CD4-positive, alpha-beta T cell (primary cell): ENCODE measurements at regions not wholly inside any gene's neighbourhood (a gene's known extent, or its start where the extent isn't known, plus 50 kb on each side); places are given as distances from the start of the nearest gene placed in this dataset.

Experiments used
- ATAC-seq: fragments of 200-7000 bp; cut with Tn5 transposase; one replicate; pipeline ENCODE4 v1.10.0; 2022; ENCODE audit warnings: mild to moderate bottlenecking; ENCODE audit not compliant: poor library complexity
- CTCF ChIA-PET: fragments of 350-600 bp; sonication (Branson Sonifier 250); formaldehyde crosslinking; loops from one replicate; lab custom pipeline; 2021; ENCODE audit warnings: antibody characterized with exemption, inconsistent platforms; lab: Charles Lee
- POLR2A ChIA-PET: fragments of 350-600 bp; sonication (Branson Sonifier 250); formaldehyde crosslinking; loops from one replicate; lab custom pipeline; 2021; ENCODE audit warnings: antibody characterized with exemption, inconsistent platforms; lab: Charles Lee
- DNase-seq, 14 experiments: peaks; one replicate each; pipeline ENCODE4 v3.0.0-alpha.2; 2013 to 2020; ENCODE audit warnings: mixed read lengths in 2 of 14
- H3K27ac ChIP-seq, 2 donors: one replicate each; pipeline versions ENCODE4 v1.5.1 to v1.7.0; 2013; ENCODE audit warnings: low read length in 2 of 2, low read depth in 1 of 2, mild to moderate bottlenecking in 1 of 2
- H3K27me3 ChIP-seq, 2 experiments: 1 replicate in 1 of 2; 2 replicates in 1 of 2; pipeline versions ENCODE4 v1.6.1 to v1.7.0; 2013; ENCODE audit warnings: low read length in 2 of 2, control low read depth in 1 of 2, mild to moderate bottlenecking in 1 of 2, moderate library complexity in 1 of 2; ENCODE audit not compliant: insufficient read depth in 2 of 2, control insufficient read depth in 1 of 2
- H3K36me3 ChIP-seq: one replicate; pipeline ENCODE4 v1.6.1; 2013; ENCODE audit warnings: low read length, control low read depth; ENCODE audit not compliant: insufficient read depth
- H3K4me1 ChIP-seq: one replicate; pipeline ENCODE4 v1.6.1; 2013; ENCODE audit warnings: low read length, control low read depth; ENCODE audit not compliant: insufficient read depth
- H3K4me3 ChIP-seq: one replicate; pipeline ENCODE4 v1.5.1; 2013; ENCODE audit warnings: mild to moderate bottlenecking, low read length, moderate library complexity
- H3K9me3 ChIP-seq, 2 experiments: 1 replicate in 1 of 2; 2 replicates in 1 of 2; pipeline versions ENCODE4 v1.6.1 to v1.7.0; 2013; ENCODE audit warnings: low read length in 2 of 2, mild to moderate bottlenecking in 2 of 2, control low read depth in 1 of 2, moderate library complexity in 1 of 2; ENCODE audit not compliant: control insufficient read depth in 1 of 2, insufficient read depth in 1 of 2
- H3K27ac Mint-ChIP-seq: one replicate; pipeline ENCODE4 v1.8.0; 2020; ENCODE audit warnings: mixed read lengths
- H3K27me3 Mint-ChIP-seq: one replicate; pipeline ENCODE4 v1.8.0; 2021; ENCODE audit warnings: mixed read lengths
- H3K36me3 Mint-ChIP-seq: one replicate; pipeline ENCODE4 v1.8.0; 2021; ENCODE audit warnings: low read depth, mixed read lengths
- H3K4me1 Mint-ChIP-seq: one replicate; pipeline ENCODE4 v1.8.0; 2021; ENCODE audit warnings: low read depth, mixed read lengths
- H3K4me3 Mint-ChIP-seq: one replicate; pipeline ENCODE4 v1.8.0; 2020; ENCODE audit warnings: mild to moderate bottlenecking, mixed read lengths
- H3K9me3 Mint-ChIP-seq: one replicate; pipeline ENCODE4 v1.8.0; 2020; ENCODE audit warnings: mixed read lengths
- CTCF ChIP-seq: fragments of 200-600 bp; IDR thresholded peaks from one replicate; pipeline ENCODE4 v1.8.0; 2022; ENCODE audit warnings: antibody characterized with exemption, mild to moderate bottlenecking
- intact Hi-C, 2 experiments: fragments of 100-400 bp; cut with DNase I in 1 of 2; cut with micrococcal nuclease in 1 of 2; formaldehyde crosslinking; loops; one replicate each; pipeline versions ENCODE4 v1.15.1 to v1.9.0; 2023 to 2025; cut with DNase I, micrococcal nuclease

GRCh38 chr6:99177736-99178135 is 171.7 kb downstream of the FAXC start:
- Mint-ChIP-seq H3K4me1 (no peaks in the 10 kb centered on the region), H3K27ac (no peak overlapping the region), H3K36me3 (no peaks in the 10 kb centered on the region), H3K4me3 (no peak overlapping the region), H3K27me3 (no peaks in the 10 kb centered on the region), H3K9me3 (peaks cover 13% of the 10 kb centered on the region)
- Histone ChIP-seq H3K27me3 (no peaks in the 10 kb centered on the region), H3K4me1 (no peaks in the 10 kb centered on the region), H3K4me3 (no peak overlapping the region), H3K27ac (no peak overlapping the region), H3K9me3 (peaks cover 0 to 14% of the 10 kb centered on the region in 2 experiments), H3K36me3 (no peaks in the 10 kb centered on the region)
- ChIA-PET POLR2A (no interaction called here), CTCF (no interaction called here)
- DNase-seq, result no peak
- intact Hi-C loops, result no loop called here
- ATAC-seq, result no peak
- no peak for TF ChIP-seq CTCF

GRCh38 chr6:99165838-99166237 is 183.6 kb downstream of the FAXC start:
- H3K27me3 Mint-ChIP-seq, result peaks cover 8% of the 10 kb centered on the region
- intact Hi-C loops, result no loop called here
- H3K4me1 ChIP-seq, result no peaks in the 10 kb centered on the region
- CTCF ChIA-PET, result interaction anchor here (1.1 kb wide), 1 partner anchor 13 kb away, joined by 3 read pairs; no protein-coding TSS in a partner anchor
- H3K27ac ChIP-seq, result no peak overlapping the region
- no peak for TF ChIP-seq CTCF
- H3K4me1 Mint-ChIP-seq, result no peaks in the 10 kb centered on the region
- no peak overlapping the region for H3K4me3 Mint-ChIP-seq
- H3K9me3 Mint-ChIP-seq, result no peaks in the 10 kb centered on the region
- no peak overlapping the region for H3K27ac Mint-ChIP-seq
- H3K27me3 ChIP-seq, result peaks cover 0 to 3% of the 10 kb centered on the region in 2 experiments
- DNase-seq (no peak), ATAC-seq (no peak)
- POLR2A ChIA-PET, result no interaction called here
- no peak overlapping the region for H3K4me3 ChIP-seq
- H3K36me3 Mint-ChIP-seq, result no peaks in the 10 kb centered on the region
- peaks cover 0 to 9% of the 10 kb centered on the region in 2 experiments for H3K9me3 ChIP-seq
- H3K36me3 ChIP-seq, result no peaks in the 10 kb centered on the region

- DNase-seq (no peak), ATAC-seq (no peak)
- Mint-ChIP-seq H3K4me1 (no peaks in the 10 kb centered on the region), H3K4me3 (no peak overlapping the region), H3K9me3 (no peaks in the 10 kb centered on the region), H3K36me3 (no peaks in the 10 kb centered on the region), H3K27ac (no peak overlapping the region), H3K27me3 (peaks cover 24% of the 10 kb centered on the region)
- Histone ChIP-seq H3K4me1 (no peaks in the 10 kb centered on the region), H3K4me3 (no peak overlapping the region), H3K36me3 (no peaks in the 10 kb centered on the region), H3K9me3 (no peaks in the 10 kb centered on the region), H3K27ac (no peak overlapping the region), H3K27me3 (no peaks in the 10 kb centered on the region)
- TF ChIP-seq CTCF, result no peak
- intact Hi-C loops, result no loop called here
- ChIA-PET CTCF (no interaction called here), POLR2A (no interaction called here)
Measured at GRCh38 chr6:99152347-99152643, 197.2 kb downstream of the FAXC start.
